ENCODE measurements at regions not wholly inside any gene's neighbourhood (a gene's known extent, or its start where the extent isn't known, plus 50 kb on each side); places are given as distances from the start of the nearest gene placed in this dataset.

DNA sequence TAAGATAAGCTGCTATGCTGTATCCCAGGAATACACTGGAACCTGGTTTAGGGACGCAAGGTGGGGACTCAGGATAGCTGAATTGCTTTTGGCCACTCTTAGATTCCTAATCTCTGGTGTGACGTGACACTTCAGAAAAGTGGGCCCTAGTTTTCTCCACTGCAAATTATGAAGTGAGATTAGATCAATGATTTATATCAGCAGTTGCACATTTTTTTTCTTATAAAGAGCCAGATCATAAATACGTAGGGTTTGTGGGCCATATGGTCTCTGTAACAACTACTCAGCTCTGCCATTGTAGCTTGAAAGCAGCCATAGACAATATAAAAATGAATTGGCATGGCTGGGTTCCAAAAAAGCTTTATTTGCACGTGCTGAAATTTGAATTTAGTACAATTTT is 85.4 kb upstream of the CPO start:
- DNase-seq: no peak
- peaks cover 3% of the 10 kb centered on the region; the same call in 1 of the 2 replicates for H3K27me3 Mint-ChIP-seq (ENCODE audit: insufficient read depth)
- no peaks in the 10 kb centered on the region for H3K36me3 Mint-ChIP-seq (ENCODE audit: low read depth)
- H3K27ac Mint-ChIP-seq: no peak overlapping the region
- no peak overlapping the region for H3K4me3 Mint-ChIP-seq
- H3K4me1 Mint-ChIP-seq (ENCODE audit: low read depth): peaks cover 13% of the 10 kb centered on the region
- H3K9me3 Mint-ChIP-seq: no peaks in the 10 kb centered on the region
- no peak for TF ChIP-seq CTCF (IDR thresholded peaks at IDR 0.05)

DNA sequence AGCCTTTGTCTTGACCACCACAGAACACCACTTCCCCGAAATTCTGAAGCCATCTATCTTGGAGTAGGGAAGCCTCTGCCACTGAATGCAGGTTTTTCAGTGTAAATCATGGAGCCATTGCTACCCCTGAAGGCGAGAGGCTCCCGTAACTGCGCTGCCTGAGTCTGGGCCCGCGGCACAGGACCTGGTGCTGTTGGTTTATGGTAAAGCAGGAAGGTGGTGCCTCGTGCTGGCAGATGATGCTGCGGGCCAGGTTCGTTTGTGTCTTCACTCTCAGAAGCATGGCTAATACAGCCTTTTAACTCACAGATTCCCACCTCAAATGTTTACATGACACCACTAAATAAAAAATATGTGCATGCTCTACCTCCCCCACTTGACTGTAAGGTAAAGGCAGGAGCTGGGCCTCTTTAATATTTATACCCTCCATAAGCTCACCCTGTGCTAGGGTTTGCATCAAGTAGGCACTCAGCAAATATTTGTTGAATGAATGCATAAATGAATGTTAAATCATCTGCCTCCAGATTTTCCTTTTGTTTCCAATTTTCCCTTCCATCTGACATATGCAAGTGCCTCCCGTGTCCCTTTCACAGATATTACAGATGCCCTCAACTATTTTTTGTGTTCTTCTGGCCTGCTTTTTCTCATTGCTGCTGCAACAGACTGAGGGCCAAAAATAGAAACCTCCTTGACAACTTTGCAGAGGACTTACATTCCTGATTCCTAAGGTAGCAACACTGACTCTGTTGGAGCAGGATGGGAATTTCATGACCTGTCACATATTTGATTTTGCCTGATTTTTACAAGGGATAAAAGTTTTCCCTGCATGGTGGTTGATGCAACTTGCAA is 83.5 kb upstream of the CPO start:
- peaks cover 3% of the 10 kb centered on the region; the same call in 1 of the 2 replicates for H3K27me3 Mint-ChIP-seq (ENCODE audit: insufficient read depth)
- H3K27ac Mint-ChIP-seq: no peak overlapping the region
- peaks cover 20% of the 10 kb centered on the region for H3K4me1 Mint-ChIP-seq (ENCODE audit: low read depth)
- H3K36me3 Mint-ChIP-seq (ENCODE audit: low read depth): no peaks in the 10 kb centered on the region
- DNase-seq: no peak
- no peak overlapping the region for H3K4me3 Mint-ChIP-seq
- no peak for TF ChIP-seq CTCF (IDR thresholded peaks at IDR 0.05)
- no peaks in the 10 kb centered on the region for H3K9me3 Mint-ChIP-seq

GRCh38 chr2:206856513-206856912 is 82.8 kb upstream of the CPO start:
- no peak overlapping the region for H3K27ac Mint-ChIP-seq
- TF ChIP-seq CTCF (IDR thresholded peaks at IDR 0.05): no peak
- no peak overlapping the region for H3K4me3 Mint-ChIP-seq
- H3K36me3 Mint-ChIP-seq (ENCODE audit: low read depth): no peaks in the 10 kb centered on the region
- H3K27me3 Mint-ChIP-seq (ENCODE audit: insufficient read depth): peaks cover 3% of the 10 kb centered on the region; the same call in 1 of the 2 replicates
- H3K9me3 Mint-ChIP-seq: no peaks in the 10 kb centered on the region
- DNase-seq: peak; percentile 26
- H3K4me1 Mint-ChIP-seq (ENCODE audit: low read depth): peaks cover 20% of the 10 kb centered on the region

DNA sequence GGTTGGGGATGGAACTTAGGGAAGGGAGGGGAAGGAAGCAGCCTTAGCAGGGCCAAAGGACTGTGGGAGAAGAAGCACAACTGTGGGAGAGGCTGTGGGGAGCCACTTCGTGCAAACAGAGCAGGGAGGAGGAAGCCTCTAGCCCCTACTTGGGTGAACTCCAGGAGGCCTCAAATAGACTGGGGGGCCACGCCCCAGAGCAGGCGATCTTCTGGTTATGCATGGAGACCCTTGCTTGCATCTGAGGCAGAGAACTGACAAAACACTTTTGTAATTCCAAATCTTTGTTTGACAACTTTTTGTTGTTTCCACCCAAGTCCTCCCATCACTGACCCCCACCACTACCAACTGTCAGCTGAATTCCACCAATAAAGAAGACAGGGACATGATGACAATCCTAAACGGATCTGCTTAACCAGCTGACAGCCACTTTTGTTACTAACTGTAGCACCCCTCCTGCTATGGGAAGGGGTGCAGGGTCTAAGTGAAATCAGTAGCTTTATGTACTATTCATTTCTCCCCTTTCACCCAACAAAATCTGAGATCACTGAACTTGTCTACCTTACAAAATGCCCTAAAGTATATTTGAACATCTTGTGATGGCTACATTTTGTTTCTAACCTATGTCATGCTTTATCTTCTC is 80.5 kb upstream of the CPO start:
- Mint-ChIP-seq H3K4me3 (no peak overlapping the region), H3K27ac (no peak overlapping the region), H3K27me3 (ENCODE audit: insufficient read depth) (no peaks in the 10 kb centered on the region; the same call in 1 of the 2 replicates), H3K9me3 (no peaks in the 10 kb centered on the region), H3K36me3 (ENCODE audit: low read depth) (no peaks in the 10 kb centered on the region), H3K4me1 (ENCODE audit: low read depth) (peaks cover 20% of the 10 kb centered on the region)
- DNase-seq: no peak
- TF ChIP-seq CTCF (IDR thresholded peaks at IDR 0.05): no peak

DNA sequence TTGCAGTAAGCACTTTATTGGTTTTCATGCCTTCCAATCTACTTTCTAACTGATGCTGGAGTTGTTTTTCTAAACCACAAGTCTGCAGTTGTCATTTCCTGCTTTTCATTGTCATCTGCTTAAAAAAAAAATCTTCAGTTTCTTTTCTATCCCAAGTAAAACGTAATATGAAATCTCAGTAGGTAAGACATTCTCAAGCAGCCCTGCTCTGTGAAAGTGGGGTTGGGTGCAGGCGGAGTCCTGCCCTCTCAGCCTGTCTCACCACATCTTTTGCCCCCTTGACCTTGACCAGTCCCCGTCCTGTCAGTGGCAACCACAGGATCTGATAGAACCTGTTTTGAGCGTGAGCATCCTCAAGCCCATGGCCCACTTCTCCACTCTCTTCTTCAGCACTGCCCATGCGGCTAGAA is 80.0 kb upstream of the CPO start:
- H3K4me3 Mint-ChIP-seq: no peak overlapping the region
- H3K9me3 Mint-ChIP-seq: no peaks in the 10 kb centered on the region
- DNase-seq: no peak
- no peaks in the 10 kb centered on the region for H3K36me3 Mint-ChIP-seq (ENCODE audit: low read depth)
- no peak for TF ChIP-seq CTCF (IDR thresholded peaks at IDR 0.05)
- H3K4me1 Mint-ChIP-seq (ENCODE audit: low read depth): peaks cover 20% of the 10 kb centered on the region
- no peak overlapping the region for H3K27ac Mint-ChIP-seq
- H3K27me3 Mint-ChIP-seq (ENCODE audit: insufficient read depth): no peaks in the 10 kb centered on the region; the same call in 1 of the 2 replicates

Measured in HFFc6 (cell line).